ENCODE measurements at regions not wholly inside any gene's neighbourhood (a gene's known extent, or its start where the extent isn't known, plus 50 kb on each side); places are given as distances from the start of the nearest gene placed in this dataset.
"Not testable (repeated sequence)": the region's sequence is repeated elsewhere in the genome, so short reads cannot be mapped to it uniquely, and the experiment has no call there.

GRCh38 chr5:115435778-115436712, 108.5 kb downstream of the FEM1C start:
- DNase-seq (ENCODE audit: low spot score) = no peak

GRCh38 chr5:115435065-115435777, 109.4 kb downstream of the FEM1C start:
- no peak for DNase-seq (ENCODE audit: low spot score)

- no peak for DNase-seq (ENCODE audit: low spot score)
These were observed 110.7 kb downstream of the FEM1C start for GRCh38 chr5:115433918-115434317.

GRCh38 chr5:115432691-115433090, 111.9 kb downstream of the FEM1C start:
- no peak for DNase-seq (ENCODE audit: low spot score)

GRCh38 chr5:115431116-115431515, 113.5 kb downstream of the FEM1C start:
- DNase-seq (ENCODE audit: low spot score) = no peak

- DNase-seq (ENCODE audit: low spot score) = no peak
These were observed 114.2 kb downstream of the FEM1C start for GRCh38 chr5:115430374-115430773.

GRCh38 chr5:115429345-115429940, 115.1 kb downstream of the FEM1C start:
- no peak for DNase-seq (ENCODE audit: low spot score)

GRCh38 chr5:115428676-115429075, 115.9 kb downstream of the FEM1C start:
- no peak for DNase-seq (ENCODE audit: low spot score)

- no peak for DNase-seq (ENCODE audit: low spot score)
These were observed 116.3 kb downstream of the FEM1C start for GRCh38 chr5:115428248-115428647.

- DNase-seq (ENCODE audit: low spot score) = no peak
These were observed 120.1 kb downstream of the FEM1C start for GRCh38 chr5:115424446-115424845.

GRCh38 chr5:115424030-115424429, 120.5 kb downstream of the FEM1C start:
- no peak for DNase-seq (ENCODE audit: low spot score)

- DNase-seq (ENCODE audit: low spot score) = no peak
These were observed 121.0 kb downstream of the FEM1C start for GRCh38 chr5:115423541-115423940.

- peak; percentile 3 for DNase-seq (ENCODE audit: low spot score)
These were observed 121.5 kb downstream of the FEM1C start for GRCh38 chr5:115423051-115423450.

GRCh38 chr5:115420812-115421211, 123.8 kb downstream of the FEM1C start:
- DNase-seq (ENCODE audit: low spot score) = not testable (repeated sequence)

GRCh38 chr5:115419846-115420585, 123.6 kb upstream of the CCDC112 start:
- DNase-seq (ENCODE audit: low spot score) = peak; percentile 69

GRCh38 chr5:115418788-115419187, 122.3 kb upstream of the CCDC112 start:
- no peak for DNase-seq (ENCODE audit: low spot score)

GRCh38 chr5:115417076-115417475, 120.6 kb upstream of the CCDC112 start:
- no peak for DNase-seq (ENCODE audit: low spot score)

GRCh38 chr5:115415143-115415491, 118.7 kb upstream of the CCDC112 start:
- peak; percentile 45 for DNase-seq (ENCODE audit: low spot score)

- no peak for DNase-seq (ENCODE audit: low spot score)
These were observed 118.1 kb upstream of the CCDC112 start for GRCh38 chr5:115414406-115415142.

GRCh38 chr5:115413651-115414050, 117.2 kb upstream of the CCDC112 start:
- DNase-seq (ENCODE audit: low spot score) = no peak

- no peak for DNase-seq (ENCODE audit: low spot score)
These were observed 112.6 kb upstream of the CCDC112 start for GRCh38 chr5:115409094-115409493.
